Esophagus muscularis mucosa (tissue), 4 donors: ENCODE measurements at regions not wholly inside any gene's neighbourhood (a gene's known extent, or its start where the extent isn't known, plus 50 kb on each side); places are given as distances from the start of the nearest gene placed in this dataset.

Source experiments
- DNase-seq: peaks from one replicate; pipeline ENCODE4 v3.0.0-alpha.2; 2017; ENCODE audit errors: extremely low spot score
- H3K27ac ChIP-seq, 4 donors: fragments of 200-600 bp; sonication (generic); replicated peaks in 1 of 4; 1 replicate in 3 of 4; 2 replicates in 1 of 4; pipeline ENCODE4 v1.5.1; 2016 to 2019; ENCODE audit warnings: mild to moderate bottlenecking in 1 of 4
- H3K27me3 ChIP-seq, 4 donors: fragments of 200-600 bp; sonication (generic); one replicate each; pipeline versions ENCODE4 v1.5.1 to v1.6.0; 2016 to 2019
- H3K36me3 ChIP-seq, 4 donors: fragments of 200-600 bp; sonication (generic); one replicate each; pipeline ENCODE4 v1.5.1; 2016 to 2019
- H3K4me1 ChIP-seq, 4 donors: fragments of 200-600 bp; sonication (generic); one replicate each; pipeline ENCODE4 v1.5.1; 2016 to 2019
- H3K4me3 ChIP-seq, 4 donors: fragments of 200-600 bp; sonication (generic); 1 replicate in 2 of 4; 2 replicates in 2 of 4; pipeline ENCODE4 v1.5.1; 2016 to 2019; ENCODE audit warnings: mild to moderate bottlenecking in 4 of 4, moderate library complexity in 1 of 4
- H3K9me3 ChIP-seq, 4 donors: fragments of 200-600 bp; sonication (generic); 1 replicate in 3 of 4; 2 replicates in 1 of 4; pipeline ENCODE4 v1.5.1; 2016 to 2019
- EP300 ChIP-seq: sonication (generic); formaldehyde crosslinking; IDR thresholded peaks from one replicate; pipeline ENCODE4 v1.6.1; 2017; ENCODE audit warnings: antibody characterized with exemption
- POLR2A ChIP-seq: fragments of 450-650 bp; IDR thresholded peaks from one replicate; pipeline ENCODE4 v1.6.1; 2017; ENCODE audit warnings: antibody characterized with exemption, moderate library complexity, mild to moderate bottlenecking, low read depth
- POLR2AphosphoS5 ChIP-seq, 2 donors: sonication (generic); formaldehyde crosslinking; IDR thresholded peaks; one replicate each; pipeline ENCODE4 v1.6.1; 2017; ENCODE audit warnings: antibody characterized with exemption in 2 of 2
- WGBS: methylation state at CpG from one replicate; pipeline ENCODE4 v1.1.5; 2018; 5-methylcytosine and 5-hydroxymethylcytosine counted together
- intact Hi-C: fragments of 100-400 bp; cut with DNase I; formaldehyde crosslinking; loops from one replicate; pipeline ENCODE4 v1.15.1; 2023
- TF ChIP-seq, protein P1 (sequence below), 3 experiments: fragments of 200-600 bp in 2 of 3; fragments of 450-650 bp in 1 of 3; sonication (generic) in 2 of 3; IDR thresholded peaks; one replicate each; pipeline ENCODE4 v1.5.1; 2017 to 2019; ENCODE audit warnings: antibody characterized with exemption in 3 of 3, mild to moderate bottlenecking in 2 of 3, moderate library complexity in 1 of 3

DNA sequence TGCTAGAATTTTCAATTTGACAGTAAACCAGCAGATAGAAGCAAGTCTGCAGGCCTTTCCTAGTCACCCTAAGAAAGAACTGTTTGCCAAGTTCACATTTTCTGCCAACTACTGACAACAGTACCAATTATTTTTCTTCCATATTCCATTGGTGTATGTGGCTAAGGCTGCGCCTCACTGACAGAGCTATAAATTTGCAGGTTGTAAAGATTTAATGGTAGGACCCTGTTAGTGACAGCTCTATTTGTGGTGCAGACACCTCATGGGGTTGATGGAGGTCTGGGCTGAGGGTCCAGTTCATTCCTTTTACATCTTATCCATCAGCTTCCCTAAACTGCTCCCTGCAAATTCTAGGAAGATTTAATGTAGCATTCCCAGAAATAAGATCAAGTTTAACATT lies 228.5 kb downstream of the FRK start:
- intact Hi-C loops, result no loop called here
- no peak for DNase-seq
- no peak for TF ChIP-seq POLR2AphosphoS5 (IDR thresholded peaks at IDR 0.05)
- TF ChIP-seq, protein P1, sequence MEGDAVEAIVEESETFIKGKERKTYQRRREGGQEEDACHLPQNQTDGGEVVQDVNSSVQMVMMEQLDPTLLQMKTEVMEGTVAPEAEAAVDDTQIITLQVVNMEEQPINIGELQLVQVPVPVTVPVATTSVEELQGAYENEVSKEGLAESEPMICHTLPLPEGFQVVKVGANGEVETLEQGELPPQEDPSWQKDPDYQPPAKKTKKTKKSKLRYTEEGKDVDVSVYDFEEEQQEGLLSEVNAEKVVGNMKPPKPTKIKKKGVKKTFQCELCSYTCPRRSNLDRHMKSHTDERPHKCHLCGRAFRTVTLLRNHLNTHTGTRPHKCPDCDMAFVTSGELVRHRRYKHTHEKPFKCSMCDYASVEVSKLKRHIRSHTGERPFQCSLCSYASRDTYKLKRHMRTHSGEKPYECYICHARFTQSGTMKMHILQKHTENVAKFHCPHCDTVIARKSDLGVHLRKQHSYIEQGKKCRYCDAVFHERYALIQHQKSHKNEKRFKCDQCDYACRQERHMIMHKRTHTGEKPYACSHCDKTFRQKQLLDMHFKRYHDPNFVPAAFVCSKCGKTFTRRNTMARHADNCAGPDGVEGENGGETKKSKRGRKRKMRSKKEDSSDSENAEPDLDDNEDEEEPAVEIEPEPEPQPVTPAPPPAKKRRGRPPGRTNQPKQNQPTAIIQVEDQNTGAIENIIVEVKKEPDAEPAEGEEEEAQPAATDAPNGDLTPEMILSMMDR (IDR thresholded peaks at IDR 0.05), result no peak
- TF ChIP-seq EP300, result no peak
- TF ChIP-seq POLR2A, result no peak
- Histone ChIP-seq H3K9me3 (no peaks in the 10 kb centered on the region), H3K4me3 (no peak overlapping the region), H3K27me3 (no peaks in the 10 kb centered on the region), H3K27ac (no peak overlapping the region), H3K4me1 (no peaks in the 10 kb centered on the region), H3K36me3 (no peaks in the 10 kb centered on the region)
- WGBS, result 81% methylated on average over 1 of the region's 1 CpG

DNA sequence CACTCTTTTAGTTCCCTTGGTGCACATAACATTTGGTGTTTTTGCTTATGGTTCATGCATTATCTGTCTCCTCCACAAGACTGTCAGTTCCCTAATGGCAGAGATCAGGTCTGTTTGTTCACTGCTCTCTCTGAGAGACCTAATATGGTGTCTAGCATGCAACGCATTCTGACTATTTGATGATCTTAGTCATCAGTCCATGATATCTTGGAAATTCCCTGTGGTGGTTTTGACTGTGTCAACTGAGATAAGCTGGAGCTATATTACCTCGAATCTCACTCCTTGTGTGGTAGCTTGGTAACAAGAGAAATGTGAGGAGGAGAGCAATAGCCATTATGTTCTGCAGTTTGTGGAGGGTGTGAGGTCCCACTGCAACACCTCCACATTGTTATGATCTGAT lies 229.8 kb downstream of the FRK start:
- TF ChIP-seq POLR2AphosphoS5 (IDR thresholded peaks at IDR 0.05) (no peak), EP300 (no peak), POLR2A (no peak)
- TF ChIP-seq, protein P1 (IDR thresholded peaks at IDR 0.05), result no peak
- Histone ChIP-seq H3K4me3 (no peak overlapping the region), H3K27me3 (no peaks in the 10 kb centered on the region), H3K9me3 (no peaks in the 10 kb centered on the region), H3K36me3 (no peaks in the 10 kb centered on the region), H3K4me1 (no peaks in the 10 kb centered on the region), H3K27ac (no peak overlapping the region)
- no peak for DNase-seq
- intact Hi-C loops, result no loop called here
- WGBS, result 69% methylated on average over 2 of the region's 2 CpGs

DNA sequence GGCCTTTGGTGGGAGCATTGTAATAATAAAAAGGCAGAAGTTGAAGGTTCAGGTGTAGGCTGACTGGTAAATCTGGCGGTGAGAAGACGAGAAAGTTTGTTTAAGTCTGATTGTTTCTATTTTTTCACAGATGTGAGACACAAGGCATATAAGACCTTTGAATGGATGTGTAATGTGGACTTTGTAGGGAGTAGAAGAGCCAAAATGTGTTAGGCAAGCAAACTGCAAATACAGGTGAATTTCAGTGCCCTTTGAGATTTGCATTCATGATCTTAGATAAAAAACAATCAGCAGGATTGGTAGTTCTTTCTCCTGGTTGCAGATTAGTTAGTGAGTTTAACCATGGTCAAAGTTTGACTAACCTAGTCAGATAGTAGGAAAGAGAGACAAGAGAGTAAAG lies 238.9 kb downstream of the FRK start:
- Histone ChIP-seq H3K4me3 (no peak overlapping the region), H3K27ac (no peak overlapping the region), H3K36me3 (no peaks in the 10 kb centered on the region), H3K27me3 (no peaks in the 10 kb centered on the region), H3K9me3 (no peaks in the 10 kb centered on the region), H3K4me1 (no peaks in the 10 kb centered on the region)
- no peak for DNase-seq
- 96% methylated on average over 2 of the region's 2 CpGs for WGBS
- TF ChIP-seq POLR2AphosphoS5 (IDR thresholded peaks at IDR 0.05) (no peak), POLR2A (no peak), EP300 (no peak)
- TF ChIP-seq, protein P1 (IDR thresholded peaks at IDR 0.05), result no peak
- intact Hi-C loops, result no loop called here

- Histone ChIP-seq H3K36me3 (no peaks in the 10 kb centered on the region), H3K27ac (no peak overlapping the region), H3K9me3 (no peaks in the 10 kb centered on the region), H3K4me1 (no peaks in the 10 kb centered on the region), H3K27me3 (no peaks in the 10 kb centered on the region), H3K4me3 (no peak overlapping the region)
- intact Hi-C loops, result no loop called here
- DNase-seq, result no peak
- 72% methylated on average over 4 of the region's 4 CpGs for WGBS
- TF ChIP-seq POLR2AphosphoS5 (IDR thresholded peaks at IDR 0.05) (no peak), POLR2A (no peak), EP300 (no peak)
- TF ChIP-seq, protein P1 (IDR thresholded peaks at IDR 0.05), result no peak
Measured at GRCh38 chr6:115819506-115819905, 241.2 kb downstream of the FRK start.

DNA sequence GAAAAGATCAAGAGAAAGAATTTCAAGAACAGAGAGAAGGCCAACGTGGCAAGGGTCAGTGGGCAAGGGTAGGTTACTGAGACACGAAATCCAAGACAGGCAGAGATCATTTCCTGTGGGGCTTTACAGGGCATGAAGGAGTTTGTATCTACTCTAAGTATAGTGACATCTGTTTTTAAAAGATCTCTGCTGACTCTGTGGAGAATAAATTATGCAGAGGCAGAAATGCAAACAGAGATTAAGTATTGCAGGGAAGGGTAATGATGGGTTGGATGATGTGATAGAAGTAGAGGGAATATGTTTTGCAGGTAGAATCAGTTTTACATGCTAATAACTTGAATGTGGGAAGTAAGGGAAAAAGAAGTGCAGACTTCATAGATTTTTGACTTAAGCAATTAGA lies 243.5 kb downstream of the FRK start:
- WGBS, result 55% methylated on average over 2 of the region's 2 CpGs
- Histone ChIP-seq H3K9me3 (no peaks in the 10 kb centered on the region), H3K36me3 (no peaks in the 10 kb centered on the region), H3K4me3 (no peak overlapping the region), H3K27me3 (no peaks in the 10 kb centered on the region), H3K4me1 (no peaks in the 10 kb centered on the region), H3K27ac (no peak overlapping the region)
- intact Hi-C loops, result no loop called here
- TF ChIP-seq POLR2A, result no peak
- no peak for TF ChIP-seq EP300
- TF ChIP-seq POLR2AphosphoS5 (IDR thresholded peaks at IDR 0.05), result no peak
- TF ChIP-seq, protein P1 (IDR thresholded peaks at IDR 0.05), result no peak
- no peak for DNase-seq
